ENCODE measurements at regions not wholly inside any gene's neighbourhood (a gene's known extent, or its start where the extent isn't known, plus 50 kb on each side); places are given as distances from the start of the nearest gene placed in this dataset.

- Histone ChIP-seq H3K36me3 (ENCODE audit: control insufficient read depth in 1 of 2, insufficient read depth in 2 of 2, low read length in 2 of 2) (no peaks in the 10 kb centered on the region), H3K27me3 (ENCODE audit: low read depth, low read length) (no peaks in the 10 kb centered on the region), H3K27ac (ENCODE audit: low read length) (no peak overlapping the region), H3K9me3 (ENCODE audit: control insufficient read depth in 1 of 2, low read length in 2 of 2) (no peaks in the 10 kb centered on the region), H3K4me1 (ENCODE audit: control insufficient read depth in 1 of 2, insufficient read depth in 2 of 2, low read length in 2 of 2) (no peaks in the 10 kb centered on the region), H3K4me3 (ENCODE audit: low read depth in 1 of 2, low read length in 2 of 2) (no peak overlapping the region)
Observed at GRCh38 chr2:39949131-39949530, 170.1 kb upstream of the THUMPD2 start.

GRCh38 chr2:39948016-39948719 lies 169.1 kb upstream of the THUMPD2 start:
- Histone ChIP-seq H3K27ac (ENCODE audit: low read length) (no peak overlapping the region), H3K4me1 (ENCODE audit: control insufficient read depth in 1 of 2, insufficient read depth in 2 of 2, low read length in 2 of 2) (no peaks in the 10 kb centered on the region), H3K9me3 (ENCODE audit: control insufficient read depth in 1 of 2, low read length in 2 of 2) (no peaks in the 10 kb centered on the region), H3K4me3 (ENCODE audit: low read depth in 1 of 2, low read length in 2 of 2) (no peak overlapping the region), H3K36me3 (ENCODE audit: control insufficient read depth in 1 of 2, insufficient read depth in 2 of 2, low read length in 2 of 2) (no peaks in the 10 kb centered on the region), H3K27me3 (ENCODE audit: low read depth, low read length) (no peaks in the 10 kb centered on the region)

DNA sequence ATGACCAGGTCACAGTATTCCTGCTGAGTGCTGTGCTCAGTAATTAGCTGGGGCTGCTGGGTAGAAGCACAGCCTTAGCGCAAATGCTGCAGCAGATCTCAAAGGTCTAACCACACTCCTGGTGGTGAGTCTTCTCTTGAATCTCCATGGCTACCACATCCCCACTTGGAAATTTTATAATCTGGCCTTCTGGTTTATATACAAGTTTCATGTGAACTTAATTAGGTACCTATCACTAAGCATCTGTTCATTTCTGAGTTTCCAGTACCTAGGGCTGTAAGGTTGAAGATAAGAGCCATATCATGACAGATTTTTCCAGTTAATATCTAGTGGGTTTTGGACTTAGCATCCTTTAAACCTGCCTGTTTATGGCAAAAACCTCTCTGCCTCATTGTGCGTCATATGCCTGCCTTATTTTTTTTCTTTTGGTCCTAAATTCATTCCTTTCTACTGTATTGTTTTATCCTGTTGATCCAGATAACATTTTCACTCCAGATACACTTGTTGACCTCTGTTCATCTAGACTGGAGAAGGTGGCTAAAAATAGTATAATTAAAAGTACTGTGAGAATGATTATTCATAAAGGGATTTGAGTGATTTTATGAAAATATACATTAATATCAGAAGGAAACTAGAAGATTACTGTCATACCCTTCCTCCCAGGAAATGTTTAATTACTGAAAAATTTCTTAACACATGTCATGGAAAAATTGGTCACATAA lies 168.4 kb upstream of the THUMPD2 start:
- Histone ChIP-seq H3K27me3 (ENCODE audit: low read depth, low read length) (no peaks in the 10 kb centered on the region), H3K4me3 (ENCODE audit: low read depth in 1 of 2, low read length in 2 of 2) (no peak overlapping the region), H3K27ac (ENCODE audit: low read length) (no peak overlapping the region), H3K36me3 (ENCODE audit: control insufficient read depth in 1 of 2, insufficient read depth in 2 of 2, low read length in 2 of 2) (no peaks in the 10 kb centered on the region), H3K4me1 (ENCODE audit: control insufficient read depth in 1 of 2, insufficient read depth in 2 of 2, low read length in 2 of 2) (no peaks in the 10 kb centered on the region), H3K9me3 (ENCODE audit: control insufficient read depth in 1 of 2, low read length in 2 of 2) (no peaks in the 10 kb centered on the region)

DNA sequence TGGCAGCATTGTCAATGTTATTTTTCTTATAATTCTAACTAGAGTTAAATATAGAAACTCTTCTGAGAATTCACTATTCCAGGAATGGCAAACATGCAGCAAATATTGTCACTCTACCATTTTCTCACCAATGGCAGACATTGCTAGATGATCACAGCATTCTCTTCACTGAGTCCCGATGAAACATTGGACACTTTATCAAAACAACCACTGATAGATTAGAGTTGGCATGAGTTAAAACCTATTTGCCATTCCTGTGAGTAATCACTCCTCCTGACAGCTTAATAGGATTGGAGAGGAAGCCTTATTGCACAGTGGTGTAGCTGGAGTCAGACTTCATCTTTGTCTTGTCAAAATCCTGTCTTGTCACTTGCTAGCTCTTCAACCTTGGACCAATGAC lies 163.9 kb upstream of the THUMPD2 start:
- no peaks in the 10 kb centered on the region for H3K36me3 ChIP-seq (ENCODE audit: control insufficient read depth in 1 of 2, insufficient read depth in 2 of 2, low read length in 2 of 2)
- no peak overlapping the region for H3K27ac ChIP-seq (ENCODE audit: low read length)
- no peaks in the 10 kb centered on the region for H3K4me1 ChIP-seq (ENCODE audit: control insufficient read depth in 1 of 2, insufficient read depth in 2 of 2, low read length in 2 of 2)
- no peaks in the 10 kb centered on the region for H3K9me3 ChIP-seq (ENCODE audit: control insufficient read depth in 1 of 2, low read length in 2 of 2)
- H3K27me3 ChIP-seq (ENCODE audit: low read depth, low read length), result no peaks in the 10 kb centered on the region
- no peak overlapping the region for H3K4me3 ChIP-seq (ENCODE audit: low read depth in 1 of 2, low read length in 2 of 2)

DNA sequence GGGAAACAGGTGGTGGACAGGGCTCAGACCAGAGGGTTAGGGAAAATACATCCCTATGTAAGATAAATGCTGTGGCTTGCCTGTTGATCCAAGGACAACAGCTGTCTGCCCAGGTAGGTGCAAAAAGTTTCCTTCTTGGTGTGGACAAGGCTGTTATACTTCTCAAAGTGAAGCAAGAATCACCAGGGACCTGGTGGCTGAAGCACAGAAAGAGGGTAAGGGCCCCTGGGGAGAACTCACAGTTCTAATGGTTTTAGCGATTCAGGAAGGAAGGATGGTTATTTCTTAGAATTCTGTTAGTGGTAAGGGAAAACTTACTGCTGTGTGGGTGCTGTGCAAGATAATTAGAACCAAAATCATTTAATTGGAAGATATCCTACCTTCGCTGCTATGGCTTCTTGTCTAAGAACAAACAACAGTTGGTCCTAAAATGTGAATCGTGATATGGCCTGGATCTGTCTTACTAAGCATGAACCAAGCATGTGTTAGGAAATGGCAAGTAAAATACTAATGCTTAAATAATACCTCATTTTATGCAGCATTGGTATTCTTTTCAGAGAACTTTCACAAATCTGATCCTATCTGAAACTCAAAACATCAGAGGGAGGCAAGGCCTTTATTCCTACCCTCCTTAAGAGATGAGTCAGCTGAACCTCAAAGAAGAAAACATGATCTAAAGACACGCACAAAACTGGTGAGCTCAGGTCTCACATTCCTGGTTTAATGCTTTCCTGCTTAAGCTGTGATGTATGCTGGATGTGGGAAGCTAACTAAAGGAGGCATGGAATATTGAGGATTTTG lies 159.2 kb upstream of the THUMPD2 start:
- no peaks in the 10 kb centered on the region for H3K27me3 ChIP-seq (ENCODE audit: low read depth, low read length)
- no peaks in the 10 kb centered on the region for H3K4me1 ChIP-seq (ENCODE audit: control insufficient read depth in 1 of 2, insufficient read depth in 2 of 2, low read length in 2 of 2)
- no peaks in the 10 kb centered on the region for H3K36me3 ChIP-seq (ENCODE audit: control insufficient read depth in 1 of 2, insufficient read depth in 2 of 2, low read length in 2 of 2)
- H3K9me3 ChIP-seq (ENCODE audit: control insufficient read depth in 1 of 2, low read length in 2 of 2), result no peaks in the 10 kb centered on the region
- no peak overlapping the region for H3K27ac ChIP-seq (ENCODE audit: low read length)
- no peak overlapping the region for H3K4me3 ChIP-seq (ENCODE audit: low read depth in 1 of 2, low read length in 2 of 2)

DNA sequence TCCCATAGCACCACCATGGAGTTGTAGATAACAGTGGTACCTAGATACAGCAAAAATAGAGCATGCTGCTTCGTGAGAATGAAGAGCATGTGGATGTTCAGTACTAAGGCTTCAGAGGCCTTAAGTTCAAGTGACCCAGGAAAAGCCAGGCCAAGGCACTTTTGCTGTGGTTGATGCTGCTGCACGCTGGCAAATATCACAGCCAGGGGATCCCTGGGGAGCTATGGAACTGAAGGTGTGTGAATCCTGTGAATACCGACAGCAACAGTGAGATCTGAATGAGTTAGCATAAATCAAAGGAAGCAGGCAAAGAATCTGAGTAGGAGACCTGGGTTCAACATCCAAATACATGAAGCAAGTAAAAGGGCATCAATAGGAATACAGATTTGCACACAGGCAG lies 158.6 kb upstream of the THUMPD2 start:
- Histone ChIP-seq H3K27ac (ENCODE audit: low read length) (no peak overlapping the region), H3K4me1 (ENCODE audit: control insufficient read depth in 1 of 2, insufficient read depth in 2 of 2, low read length in 2 of 2) (no peaks in the 10 kb centered on the region), H3K27me3 (ENCODE audit: low read depth, low read length) (no peaks in the 10 kb centered on the region), H3K4me3 (ENCODE audit: low read depth in 1 of 2, low read length in 2 of 2) (no peak overlapping the region), H3K36me3 (ENCODE audit: control insufficient read depth in 1 of 2, insufficient read depth in 2 of 2, low read length in 2 of 2) (no peaks in the 10 kb centered on the region), H3K9me3 (ENCODE audit: control insufficient read depth in 1 of 2, low read length in 2 of 2) (no peaks in the 10 kb centered on the region)

- Histone ChIP-seq H3K36me3 (ENCODE audit: control insufficient read depth in 1 of 2, insufficient read depth in 2 of 2, low read length in 2 of 2) (no peaks in the 10 kb centered on the region), H3K4me1 (ENCODE audit: control insufficient read depth in 1 of 2, insufficient read depth in 2 of 2, low read length in 2 of 2) (no peaks in the 10 kb centered on the region), H3K9me3 (ENCODE audit: control insufficient read depth in 1 of 2, low read length in 2 of 2) (no peaks in the 10 kb centered on the region), H3K27me3 (ENCODE audit: low read depth, low read length) (no peaks in the 10 kb centered on the region), H3K4me3 (ENCODE audit: low read depth in 1 of 2, low read length in 2 of 2) (no peak overlapping the region), H3K27ac (ENCODE audit: low read length) (no peak overlapping the region)
Observed at GRCh38 chr2:39934851-39935250, 155.8 kb upstream of the THUMPD2 start.

DNA sequence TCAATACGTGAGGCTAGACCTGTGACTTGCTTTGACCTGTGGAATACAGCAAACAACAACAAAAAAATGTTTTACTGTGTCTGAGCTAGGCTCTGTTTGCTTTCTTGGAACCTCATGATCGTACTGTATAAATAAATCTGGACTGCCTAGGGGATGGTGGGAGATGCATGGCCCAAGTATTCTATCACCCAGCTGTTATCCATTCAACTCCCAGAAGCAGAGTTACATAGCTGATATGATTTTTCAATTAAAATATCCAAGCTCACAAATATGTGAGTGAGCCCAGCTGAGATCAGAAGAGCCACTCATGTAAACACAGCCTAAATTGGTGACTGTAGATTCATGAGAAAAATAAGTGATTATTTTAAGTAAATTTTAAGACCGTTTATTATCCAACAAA lies 154.1 kb upstream of the THUMPD2 start:
- Histone ChIP-seq H3K9me3 (ENCODE audit: control insufficient read depth in 1 of 2, low read length in 2 of 2) (no peaks in the 10 kb centered on the region), H3K4me3 (ENCODE audit: low read depth in 1 of 2, low read length in 2 of 2) (no peak overlapping the region), H3K4me1 (ENCODE audit: control insufficient read depth in 1 of 2, insufficient read depth in 2 of 2, low read length in 2 of 2) (no peaks in the 10 kb centered on the region)

DNA sequence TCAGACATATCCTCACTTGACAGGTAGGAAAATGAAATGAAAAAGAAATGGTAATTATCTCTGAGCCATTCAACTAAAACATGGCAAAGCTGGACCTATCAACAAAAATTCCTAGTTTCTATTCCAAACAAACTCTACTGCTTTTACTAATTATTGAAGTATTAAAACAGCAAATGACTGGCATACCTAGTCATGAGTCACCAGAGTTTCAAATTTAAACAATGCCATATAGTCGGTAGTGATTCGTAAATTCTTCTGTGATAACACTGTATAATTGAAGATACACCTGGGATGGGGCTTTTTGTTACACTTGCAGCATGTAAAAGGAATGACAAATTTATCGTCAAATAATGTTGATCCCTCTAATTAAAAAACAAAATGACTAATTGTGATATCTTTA lies 153.1 kb upstream of the THUMPD2 start:
- no peaks in the 10 kb centered on the region for H3K36me3 ChIP-seq (ENCODE audit: control insufficient read depth in 1 of 2, insufficient read depth in 2 of 2, low read length in 2 of 2)
- H3K4me3 ChIP-seq (ENCODE audit: low read depth in 1 of 2, low read length in 2 of 2), result no peak overlapping the region
- no peak overlapping the region for H3K27ac ChIP-seq (ENCODE audit: low read length)
- H3K4me1 ChIP-seq (ENCODE audit: control insufficient read depth in 1 of 2, insufficient read depth in 2 of 2, low read length in 2 of 2), result no peaks in the 10 kb centered on the region
- H3K27me3 ChIP-seq (ENCODE audit: low read depth, low read length), result no peaks in the 10 kb centered on the region
- H3K9me3 ChIP-seq (ENCODE audit: control insufficient read depth in 1 of 2, low read length in 2 of 2), result no peaks in the 10 kb centered on the region

More for the DNA sequence above, 154.1 kb upstream of the THUMPD2 start:
- H3K27ac ChIP-seq (ENCODE audit: low read length), result no peak overlapping the region
- no peaks in the 10 kb centered on the region for H3K27me3 ChIP-seq (ENCODE audit: low read depth, low read length)
- H3K36me3 ChIP-seq (ENCODE audit: control insufficient read depth in 1 of 2, insufficient read depth in 2 of 2, low read length in 2 of 2), result no peaks in the 10 kb centered on the region

DNA sequence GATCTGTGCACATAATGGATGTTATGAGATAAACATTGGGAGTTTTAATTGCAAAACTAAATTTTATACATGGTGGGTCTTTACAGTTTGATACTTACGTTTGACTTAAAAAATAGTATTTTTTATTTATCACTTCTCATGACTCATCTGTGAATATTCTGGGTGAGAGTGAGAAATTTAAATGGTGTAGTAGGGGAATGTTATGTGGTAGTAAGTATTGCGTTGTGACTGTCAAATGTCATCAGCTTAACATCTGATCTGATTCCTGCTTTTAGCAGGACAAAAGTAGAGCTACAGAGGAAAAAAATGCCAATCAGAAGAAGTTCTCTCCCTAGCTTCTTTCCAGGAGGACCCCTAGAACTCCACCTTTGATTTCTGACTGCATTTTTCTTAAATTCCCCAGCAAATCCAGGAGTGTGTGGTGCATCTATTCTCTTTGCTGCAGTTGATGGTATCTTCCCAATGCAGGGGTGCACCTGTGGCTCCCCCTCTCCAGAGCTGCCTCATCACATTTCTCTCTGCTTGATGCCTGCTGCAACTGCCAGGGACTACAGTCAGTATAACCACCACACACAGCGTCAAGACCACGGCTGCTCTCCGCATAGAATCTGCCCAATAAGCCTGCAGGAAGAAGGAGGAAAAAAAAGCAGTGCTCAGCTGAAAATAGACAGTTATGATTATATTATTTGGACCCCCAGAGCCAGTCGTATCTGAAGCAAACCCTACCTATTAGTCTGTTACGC lies 151.3 kb upstream of the THUMPD2 start:
- Histone ChIP-seq H3K36me3 (ENCODE audit: control insufficient read depth in 1 of 2, insufficient read depth in 2 of 2, low read length in 2 of 2) (no peaks in the 10 kb centered on the region), H3K4me3 (ENCODE audit: low read depth in 1 of 2, low read length in 2 of 2) (no peak overlapping the region), H3K27me3 (ENCODE audit: low read depth, low read length) (no peaks in the 10 kb centered on the region), H3K9me3 (ENCODE audit: control insufficient read depth in 1 of 2, low read length in 2 of 2) (no peaks in the 10 kb centered on the region), H3K27ac (ENCODE audit: low read length) (no peak overlapping the region), H3K4me1 (ENCODE audit: control insufficient read depth in 1 of 2, insufficient read depth in 2 of 2, low read length in 2 of 2) (no peaks in the 10 kb centered on the region)

GRCh38 chr2:39929531-39929930 lies 150.5 kb upstream of the THUMPD2 start:
- no peaks in the 10 kb centered on the region for H3K9me3 ChIP-seq (ENCODE audit: control insufficient read depth in 1 of 2, low read length in 2 of 2)
- H3K4me3 ChIP-seq (ENCODE audit: low read depth in 1 of 2, low read length in 2 of 2), result no peak overlapping the region
- no peak overlapping the region for H3K27ac ChIP-seq (ENCODE audit: low read length)
- no peaks in the 10 kb centered on the region for H3K4me1 ChIP-seq (ENCODE audit: control insufficient read depth in 1 of 2, insufficient read depth in 2 of 2, low read length in 2 of 2)
- no peaks in the 10 kb centered on the region for H3K27me3 ChIP-seq (ENCODE audit: low read depth, low read length)
- no peaks in the 10 kb centered on the region for H3K36me3 ChIP-seq (ENCODE audit: control insufficient read depth in 1 of 2, insufficient read depth in 2 of 2, low read length in 2 of 2)

Measured in muscle layer of duodenum (tissue), 2 donors.